B cell (primary cell): ENCODE measurements at regions not wholly inside any gene's neighbourhood (a gene's known extent, or its start where the extent isn't known, plus 50 kb on each side); places are given as distances from the start of the nearest gene placed in this dataset.

ENCODE experiments used
- ATAC-seq: fragments of 200-7000 bp; cut with Tn5 transposase; one replicate; pipeline ENCODE4 v1.10.0; 2021; ENCODE audit warnings: low read depth, mild to moderate bottlenecking, moderate number of reproducible peaks, moderate library complexity
- CTCF ChIA-PET: fragments of 350-600 bp; sonication (Branson Sonifier 250); formaldehyde crosslinking; loops from one replicate; lab custom pipeline; 2021; ENCODE audit warnings: antibody characterized with exemption, inconsistent platforms; lab: Charles Lee
- POLR2A ChIA-PET: fragments of 350-600 bp; sonication (Branson Sonifier 250); formaldehyde crosslinking; loops from one replicate; lab custom pipeline; 2021; ENCODE audit warnings: antibody characterized with exemption; lab: Charles Lee
- DNase-seq: peaks from one replicate; pipeline ENCODE4 v3.0.0; 2013
- H2AFZ ChIP-seq: 2 replicates; pipeline ENCODE4 v1.6.1; 2012; ENCODE audit warnings: mild to moderate bottlenecking, low read depth, low read length; ENCODE audit not compliant: insufficient read depth, poor library complexity, severe bottlenecking
- H3K27ac ChIP-seq, 2 donors: 1 replicate in 1 of 2; 2 replicates in 1 of 2; pipeline ENCODE4 v1.5.1; 2012 to 2013; ENCODE audit warnings: low read length in 2 of 2, mild to moderate bottlenecking in 2 of 2, moderate library complexity in 1 of 2
- H3K27me3 ChIP-seq, 4 experiments: fragments of 200-600 bp in 1 of 4; sonication (generic) in 1 of 4; replicated peaks in 1 of 4; 1 replicate in 2 of 4; 2 replicates in 2 of 4; pipeline versions ENCODE4 v1.6.1 to v1.7.0; 2013 to 2016; ENCODE audit warnings: low read length in 3 of 4, mild to moderate bottlenecking in 2 of 4, mixed read lengths in 1 of 4, moderate library complexity in 1 of 4; ENCODE audit not compliant: insufficient read depth in 4 of 4, control insufficient read depth in 3 of 4; ENCODE audit errors: control extremely low read depth in 1 of 4
- H3K36me3 ChIP-seq, 2 experiments: replicated peaks in 1 of 2; 1 replicate in 1 of 2; 2 replicates in 1 of 2; pipeline versions ENCODE4 v1.6.1 to v1.7.1; 2013; ENCODE audit warnings: low read length in 1 of 2; ENCODE audit not compliant: insufficient read depth in 2 of 2, control insufficient read depth in 1 of 2; ENCODE audit errors: control extremely low read depth in 1 of 2, extremely low read depth in 1 of 2
- H3K4me1 ChIP-seq, 2 donors: fragments of 200-600 bp in 1 of 2; sonication (generic) in 1 of 2; 1 replicate in 1 of 2; 2 replicates in 1 of 2; pipeline versions ENCODE4 v1.5.1 to v1.6.1; 2013 to 2017; ENCODE audit warnings: low read length in 2 of 2; ENCODE audit not compliant: control insufficient read depth in 2 of 2, insufficient read depth in 2 of 2
- H3K4me2 ChIP-seq: replicated peaks from 2 replicates; pipeline ENCODE3; 2012; ENCODE audit warnings: mild to moderate bottlenecking, low read depth, low read length; ENCODE audit not compliant: poor library complexity, severe bottlenecking
- H3K4me3 ChIP-seq, 5 experiments: fragments of 200-600 bp in 1 of 5; sonication (generic) in 1 of 5; 1 replicate in 3 of 5; 2 replicates in 2 of 5; pipeline versions ENCODE4 v1.5.1 to v1.7.0; 2011 to 2016; ENCODE audit warnings: low read length in 4 of 5, mild to moderate bottlenecking in 4 of 5, low read depth in 2 of 5, control low read depth in 1 of 5, moderate library complexity in 1 of 5; ENCODE audit not compliant: insufficient read depth in 1 of 5; ENCODE audit errors: control extremely low read depth in 1 of 5, extremely low read depth in 1 of 5
- H3K79me2 ChIP-seq: fragments of 200-600 bp; sonication (generic); one replicate; pipeline ENCODE4 v1.6.0; 2016; ENCODE audit warnings: low read length; ENCODE audit not compliant: control insufficient read depth, insufficient read depth
- H3K9ac ChIP-seq: fragments of 200-600 bp; sonication (generic); 2 replicates; pipeline ENCODE4 v1.6.1; 2017; ENCODE audit warnings: mild to moderate bottlenecking, low read length, moderate library complexity
- H3K9me3 ChIP-seq, 3 donors: one replicate each; pipeline versions ENCODE4 v1.6.1 to v1.7.1; 2013; ENCODE audit warnings: low read length in 2 of 3; ENCODE audit not compliant: control insufficient read depth in 2 of 3, insufficient read depth in 1 of 3; ENCODE audit errors: control extremely low read depth in 1 of 3
- H4K20me1 ChIP-seq: 2 replicates; pipeline ENCODE4 v1.6.0; 2012; ENCODE audit warnings: mild to moderate bottlenecking, low read length; ENCODE audit not compliant: insufficient read depth, control insufficient read depth, poor library complexity, severe bottlenecking
- H3K27ac Mint-ChIP-seq: one replicate; pipeline ENCODE4 v1.8.0; 2021; ENCODE audit warnings: mixed read lengths
- H3K27me3 Mint-ChIP-seq: one replicate; pipeline ENCODE4 v1.8.0; 2021; ENCODE audit warnings: mixed read lengths
- H3K4me1 Mint-ChIP-seq: one replicate; pipeline ENCODE4 v1.8.0; 2021; ENCODE audit warnings: mixed read lengths
- H3K4me3 Mint-ChIP-seq: one replicate; pipeline ENCODE4 v1.8.0; 2021; ENCODE audit warnings: mixed read lengths
- H3K9me3 Mint-ChIP-seq: one replicate; pipeline ENCODE4 v1.8.0; 2022; ENCODE audit warnings: mixed read lengths; ENCODE audit not compliant: insufficient read depth
- CTCF ChIP-seq: fragments of 200-600 bp; IDR thresholded peaks from one replicate; pipeline ENCODE4 v1.8.0; 2022; ENCODE audit warnings: antibody characterized with exemption, mild to moderate bottlenecking
- EZH2 ChIP-seq: IDR thresholded peaks from 2 replicates; pipeline ENCODE4 v1.6.1; 2012; ENCODE audit warnings: borderline replicate concordance, low read depth, mild to moderate bottlenecking, moderate library complexity, low read length; ENCODE audit not compliant: insufficient read depth, poor library complexity, severe bottlenecking
- WGBS: methylation state at CpG from one replicate; pipeline ENCODE4 v1.1.5; 2013; ENCODE audit warnings: missing lambda C conversion rate; ENCODE audit not compliant: insufficient coverage; 5-methylcytosine and 5-hydroxymethylcytosine counted together
- intact Hi-C: fragments of 100-400 bp; cut with micrococcal nuclease; formaldehyde crosslinking; loops from one replicate; pipeline ENCODE4 v1.10.0; 2022

GRCh38 chr13:107874456-107874855 is 340.9 kb downstream of the LIG4 start:
- no peak overlapping the region for H3K27ac ChIP-seq
- H3K79me2 ChIP-seq = no peaks in the 10 kb centered on the region
- H2AFZ ChIP-seq = no peak overlapping the region
- no peaks in the 10 kb centered on the region for H3K4me1 ChIP-seq
- TF ChIP-seq CTCF (no peak), EZH2 (no peak)
- intact Hi-C loops = no loop called here
- peaks cover 4% of the 10 kb centered on the region for H3K9me3 Mint-ChIP-seq
- peaks cover 0 to 7% (median 4%) of the 10 kb centered on the region in 4 experiments for H3K27me3 ChIP-seq
- H3K27me3 Mint-ChIP-seq = peaks cover 12% of the 10 kb centered on the region
- peaks cover 0 to 8% (median 0%) of the 10 kb centered on the region in 3 donors for H3K9me3 ChIP-seq
- no CpG with 5 or more reads among the region's 3 CpGs for WGBS
- CTCF ChIA-PET = no interaction called here
- ATAC-seq = no peak
- no peaks in the 10 kb centered on the region for H4K20me1 ChIP-seq
- H3K4me2 ChIP-seq = no peak overlapping the region
- no peak overlapping the region for H3K4me3 Mint-ChIP-seq
- no peak overlapping the region for H3K27ac Mint-ChIP-seq
- no peaks in the 10 kb centered on the region for H3K4me1 Mint-ChIP-seq
- no peak overlapping the region for H3K4me3 ChIP-seq
- no peak for DNase-seq
- no peak overlapping the region for H3K9ac ChIP-seq
- POLR2A ChIA-PET = no interaction called here
- no peaks in the 10 kb centered on the region for H3K36me3 ChIP-seq

- H3K4me1 ChIP-seq = no peaks in the 10 kb centered on the region
- H3K36me3 ChIP-seq = no peaks in the 10 kb centered on the region
- peaks cover 0 to 8% (median 0%) of the 10 kb centered on the region in 3 donors for H3K9me3 ChIP-seq
- H2AFZ ChIP-seq = no peak overlapping the region
- H3K4me3 ChIP-seq = no peak overlapping the region
- H3K27ac ChIP-seq = no peak overlapping the region
- intact Hi-C loops = no loop called here
- Mint-ChIP-seq H3K4me1 (no peaks in the 10 kb centered on the region), H3K27ac (no peak overlapping the region), H3K9me3 (peaks cover 2% of the 10 kb centered on the region), H3K27me3 (peaks cover 13% of the 10 kb centered on the region), H3K4me3 (no peak overlapping the region)
- no peak for DNase-seq
- WGBS = 50% methylated on average over 1 of the region's 5 CpGs
- ChIA-PET POLR2A (no interaction called here), CTCF (no interaction called here)
- no peaks in the 10 kb centered on the region for H3K79me2 ChIP-seq
- no peak overlapping the region for H3K4me2 ChIP-seq
- TF ChIP-seq CTCF (no peak), EZH2 (no peak)
- no peak for ATAC-seq
- H3K27me3 ChIP-seq = peaks cover 0 to 7% (median 4%) of the 10 kb centered on the region in 4 experiments
- H3K9ac ChIP-seq = no peak overlapping the region
- no peaks in the 10 kb centered on the region for H4K20me1 ChIP-seq
These were observed 341.4 kb downstream of the LIG4 start for GRCh38 chr13:107873926-107874325.
